ENCODE measurements at regions not wholly inside any gene's neighbourhood (a gene's known extent, or its start where the extent isn't known, plus 50 kb on each side); places are given as distances from the start of the nearest gene placed in this dataset.

GRCh38 chr10:78686444-78687060 lies 382.2 kb upstream of the ZMIZ1 start:
- no peak for DNase-seq (ENCODE audit: low spot score)

- no peak for DNase-seq (ENCODE audit: low spot score)
These were observed 381.1 kb upstream of the ZMIZ1 start for GRCh38 chr10:78687626-78688025.

- DNase-seq (ENCODE audit: low spot score), result no peak
These were observed 380.4 kb upstream of the ZMIZ1 start for GRCh38 chr10:78688230-78688900.

- no peak for DNase-seq (ENCODE audit: low spot score)
These were observed 379.7 kb upstream of the ZMIZ1 start for GRCh38 chr10:78688901-78689583.

DNA sequence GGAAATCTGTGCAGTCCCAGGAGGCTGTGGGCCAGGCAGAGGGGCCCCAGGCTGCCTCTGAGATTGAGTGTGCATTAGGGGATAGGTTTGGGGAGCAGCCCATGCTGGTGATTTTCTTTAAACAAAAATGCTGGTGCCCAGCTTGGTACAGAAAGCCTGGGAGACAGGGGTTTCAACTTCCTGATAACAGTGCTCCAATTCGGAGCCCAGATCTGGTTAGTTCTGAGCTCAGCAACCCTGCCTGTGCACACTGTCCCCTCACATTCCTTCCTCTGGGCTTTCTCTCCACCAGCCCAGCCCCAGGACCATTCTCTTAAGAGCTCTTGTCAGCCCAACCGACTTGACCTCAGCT lies 379.2 kb upstream of the ZMIZ1 start:
- DNase-seq (ENCODE audit: low spot score), result no peak

GRCh38 chr10:78690354-78691111 lies 378.2 kb upstream of the ZMIZ1 start:
- no peak for DNase-seq (ENCODE audit: low spot score)

- no peak for DNase-seq (ENCODE audit: low spot score)
These were observed 377.3 kb upstream of the ZMIZ1 start for GRCh38 chr10:78691301-78692030.

GRCh38 chr10:78692071-78692470 lies 376.7 kb upstream of the ZMIZ1 start:
- no peak for DNase-seq (ENCODE audit: low spot score)

- DNase-seq (ENCODE audit: low spot score), result no peak
These were observed 372.9 kb upstream of the ZMIZ1 start for GRCh38 chr10:78695846-78696245.

- DNase-seq (ENCODE audit: low spot score), result no peak
These were observed 371.9 kb upstream of the ZMIZ1 start for GRCh38 chr10:78696791-78697395.

- no peak for DNase-seq (ENCODE audit: low spot score)
These were observed 368.8 kb upstream of the ZMIZ1 start for GRCh38 chr10:78699971-78700370.

DNA sequence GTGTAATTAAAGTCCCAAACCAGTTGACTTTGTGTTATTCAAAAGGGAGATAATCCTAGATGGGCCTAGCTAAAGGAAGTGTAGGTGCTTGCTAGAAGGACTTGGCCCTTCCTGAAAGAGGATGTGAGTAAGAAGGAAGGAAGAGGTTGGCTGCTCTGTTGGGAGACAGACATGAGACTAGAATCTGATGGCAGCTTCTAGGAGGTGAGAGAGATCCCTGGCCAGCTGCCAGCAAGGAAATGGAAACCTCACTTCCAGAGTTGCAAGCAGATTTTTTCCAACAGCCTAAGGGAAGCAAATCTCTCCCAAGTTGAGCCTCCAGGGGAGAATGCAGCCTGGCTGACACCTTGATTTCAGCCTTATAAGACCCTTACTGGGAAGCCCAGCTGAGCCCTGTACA lies 368.4 kb upstream of the ZMIZ1 start:
- DNase-seq (ENCODE audit: low spot score), result no peak

- DNase-seq (ENCODE audit: low spot score), result no peak
These were observed 367.8 kb upstream of the ZMIZ1 start for GRCh38 chr10:78700816-78701520.

- DNase-seq (ENCODE audit: low spot score), result no peak
These were observed 366.6 kb upstream of the ZMIZ1 start for GRCh38 chr10:78702186-78702585.

GRCh38 chr10:78702876-78703275 lies 365.9 kb upstream of the ZMIZ1 start:
- DNase-seq (ENCODE audit: low spot score), result no peak

- no peak for DNase-seq (ENCODE audit: low spot score)
These were observed 365.2 kb upstream of the ZMIZ1 start for GRCh38 chr10:78703593-78703992.

DNA sequence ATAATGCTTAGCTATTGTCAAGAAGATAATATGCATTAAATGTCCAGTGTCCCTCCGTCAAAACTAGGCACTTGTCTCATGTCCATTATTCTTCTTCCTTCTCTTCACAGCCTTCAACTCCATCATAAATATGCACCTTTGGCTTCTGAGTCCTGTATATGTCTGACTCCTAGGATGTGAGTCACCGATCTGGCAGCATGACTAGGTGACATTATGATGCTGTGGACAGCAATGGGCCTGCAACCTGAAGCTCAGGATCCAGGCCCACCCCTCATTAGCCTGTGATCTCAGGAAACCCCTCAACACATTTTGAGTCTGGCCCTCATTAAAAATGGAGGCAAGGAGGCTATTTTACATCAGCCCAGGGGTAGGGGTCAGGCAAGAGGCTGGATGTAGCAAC lies 362.5 kb upstream of the ZMIZ1 start:
- DNase-seq (ENCODE audit: low spot score), result no peak

GRCh38 chr10:78706726-78707540 lies 361.8 kb upstream of the ZMIZ1 start:
- DNase-seq (ENCODE audit: low spot score), result no peak

- DNase-seq (ENCODE audit: low spot score), result no peak
These were observed 361.0 kb upstream of the ZMIZ1 start for GRCh38 chr10:78707745-78708144.

- no peak for DNase-seq (ENCODE audit: low spot score)
These were observed 356.6 kb upstream of the ZMIZ1 start for GRCh38 chr10:78712147-78712546.
